OCI-LY1 (cell line): ENCODE measurements at regions not wholly inside any gene's neighbourhood (a gene's known extent, or its start where the extent isn't known, plus 50 kb on each side); places are given as distances from the start of the nearest gene placed in this dataset.

Experiments used
- H2AFZ ChIP-seq: fragments of 200-600 bp; sonication (generic), shearing (Covaris generic); 2 replicates; pipeline ENCODE4 v1.6.0; 2014; ENCODE audit warnings: antibody characterized with exemption, mild to moderate bottlenecking, low read length
- H3F3A ChIP-seq: fragments of 200-600 bp; sonication (generic), shearing (Covaris generic); 2 replicates; pipeline ENCODE4 v1.6.0; 2014; ENCODE audit warnings: mild to moderate bottlenecking, antibody characterized with exemption, low read length, moderate library complexity; ENCODE audit not compliant: insufficient read depth
- H3K27ac ChIP-seq: fragments of 200-600 bp; sonication (generic); 2 replicates; pipeline ENCODE4 v1.5.1; 2014; ENCODE audit warnings: low read length, mixed run types, mild to moderate bottlenecking, low read depth; ENCODE audit not compliant: poor library complexity, severe bottlenecking
- H3K27me3 ChIP-seq: fragments of 200-600 bp; sonication (generic); 2 replicates; pipeline ENCODE4 v1.6.0; 2014; ENCODE audit warnings: antibody characterized with exemption, mild to moderate bottlenecking, low read length, moderate library complexity; ENCODE audit not compliant: insufficient read depth
- H3K36me3 ChIP-seq: fragments of 200-600 bp; sonication (generic); 2 replicates; pipeline ENCODE4 v1.6.1; 2014; ENCODE audit warnings: mild to moderate bottlenecking, antibody characterized with exemption, low read length, moderate library complexity, mixed read lengths; ENCODE audit not compliant: insufficient read depth
- H3K4me1 ChIP-seq: fragments of 200-600 bp; sonication (generic); 2 replicates; pipeline ENCODE4 v1.5.1; 2014; ENCODE audit warnings: mild to moderate bottlenecking, low read length, moderate library complexity; ENCODE audit not compliant: insufficient read depth, severe bottlenecking
- H3K4me2 ChIP-seq: fragments of 200-600 bp; sonication (generic), shearing (Covaris generic); 2 replicates; pipeline ENCODE4 v1.6.1; 2014; ENCODE audit warnings: low read length
- H3K4me3 ChIP-seq: fragments of 200-600 bp; sonication (generic); 2 replicates; pipeline ENCODE4 v1.5.1; 2014; ENCODE audit warnings: low read length, low read depth, mild to moderate bottlenecking, mixed read lengths; ENCODE audit not compliant: poor library complexity, severe bottlenecking
- H3K79me2 ChIP-seq: fragments of 200-600 bp; shearing (Covaris generic); 2 replicates; pipeline ENCODE4 v1.6.1; 2016; ENCODE audit warnings: mixed run types, low read length, mixed read lengths; ENCODE audit not compliant: insufficient read depth
- H3K9ac ChIP-seq: fragments of 200-600 bp; sonication (generic), shearing (Covaris generic); 2 replicates; pipeline ENCODE4 v1.6.1; 2014; ENCODE audit warnings: mild to moderate bottlenecking, low read length, mixed read lengths
- H3K9me2 ChIP-seq: fragments of 200-600 bp; sonication (generic), shearing (Covaris generic); 2 replicates; pipeline ENCODE4 v1.6.1; 2014; ENCODE audit warnings: low read depth, mild to moderate bottlenecking, low read length, mixed read lengths
- H3K9me3 ChIP-seq: fragments of 200-600 bp; shearing (Covaris generic); 2 replicates; pipeline ENCODE4 v1.6.1; 2014; ENCODE audit warnings: low read length, mixed read lengths
- H4K20me1 ChIP-seq: fragments of 200-600 bp; sonication (generic), shearing (Covaris generic); 2 replicates; pipeline ENCODE4 v1.6.0; 2016; ENCODE audit warnings: mild to moderate bottlenecking, low read length; ENCODE audit not compliant: insufficient read depth
- EZH2 ChIP-seq: fragments of 200-600 bp; sonication (generic), shearing (Covaris generic); IDR thresholded peaks from 2 replicates; pipeline ENCODE4 v1.8.0; 2017; ENCODE audit warnings: borderline replicate concordance, mixed run types, mild to moderate bottlenecking, antibody characterized with exemption, low read length, moderate library complexity, mixed read lengths
- TF ChIP-seq, protein P1 (sequence below): fragments of 200-600 bp; sonication (generic), shearing (Covaris generic); IDR thresholded peaks from 2 replicates; pipeline ENCODE4 v1.5.1; 2017; ENCODE audit warnings: mild to moderate bottlenecking, antibody characterized with exemption, low read length, moderate library complexity, mixed read lengths

DNA sequence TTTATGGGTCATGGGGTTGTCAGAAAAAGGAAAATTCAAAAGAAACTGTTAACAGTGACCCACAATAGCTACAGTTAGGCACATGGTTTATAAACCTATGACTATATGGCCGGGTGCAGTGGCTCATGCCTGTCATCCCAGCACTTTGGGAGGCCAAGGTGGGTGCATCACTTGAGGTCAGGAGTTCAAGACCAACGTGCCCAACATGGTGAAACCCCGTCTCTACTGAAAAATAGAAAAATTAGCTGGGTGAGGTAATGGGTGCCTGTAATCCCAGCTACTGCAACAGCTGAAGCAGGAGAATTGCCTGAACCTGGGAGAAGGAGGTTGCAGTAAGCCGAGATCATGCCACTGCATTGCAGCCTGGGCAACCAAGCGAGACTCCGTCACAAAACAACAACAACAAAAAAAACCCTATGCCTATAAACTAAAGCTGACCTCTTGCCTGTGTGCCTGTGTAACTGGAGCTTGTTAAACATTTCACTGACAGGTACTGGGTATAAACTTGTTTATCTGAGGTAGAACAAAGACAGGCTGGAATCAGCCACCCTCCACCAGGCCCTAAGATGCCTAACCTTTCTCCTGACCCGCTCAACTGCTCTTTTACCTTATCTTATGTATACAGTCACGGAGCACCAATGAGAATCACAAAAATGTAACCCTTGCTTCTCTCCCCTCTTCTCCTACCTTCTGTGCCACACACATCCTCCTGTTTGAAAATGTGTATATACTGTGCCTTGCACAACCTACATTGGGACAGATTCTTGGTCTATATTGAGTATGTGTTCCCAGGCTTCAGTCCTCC lies 62.9 kb upstream of the ATF7IP2 start:
- no peaks in the 10 kb centered on the region for H3K36me3 ChIP-seq
- no peaks in the 10 kb centered on the region for H3K9me2 ChIP-seq
- no peaks in the 10 kb centered on the region for H3K27me3 ChIP-seq
- H3K9me3 ChIP-seq, result no peaks in the 10 kb centered on the region
- H3F3A ChIP-seq, result 0 out of 2 replicates have a peak, but pooled peaks cover 7% of the 10 kb centered on the region
- no peaks in the 10 kb centered on the region for H4K20me1 ChIP-seq
- no peak overlapping the region for H3K4me2 ChIP-seq
- H2AFZ ChIP-seq, result peak overlapping the region; percentile 88
- peak overlapping the region; percentile 73 for H3K27ac ChIP-seq
- TF ChIP-seq, protein P1, sequence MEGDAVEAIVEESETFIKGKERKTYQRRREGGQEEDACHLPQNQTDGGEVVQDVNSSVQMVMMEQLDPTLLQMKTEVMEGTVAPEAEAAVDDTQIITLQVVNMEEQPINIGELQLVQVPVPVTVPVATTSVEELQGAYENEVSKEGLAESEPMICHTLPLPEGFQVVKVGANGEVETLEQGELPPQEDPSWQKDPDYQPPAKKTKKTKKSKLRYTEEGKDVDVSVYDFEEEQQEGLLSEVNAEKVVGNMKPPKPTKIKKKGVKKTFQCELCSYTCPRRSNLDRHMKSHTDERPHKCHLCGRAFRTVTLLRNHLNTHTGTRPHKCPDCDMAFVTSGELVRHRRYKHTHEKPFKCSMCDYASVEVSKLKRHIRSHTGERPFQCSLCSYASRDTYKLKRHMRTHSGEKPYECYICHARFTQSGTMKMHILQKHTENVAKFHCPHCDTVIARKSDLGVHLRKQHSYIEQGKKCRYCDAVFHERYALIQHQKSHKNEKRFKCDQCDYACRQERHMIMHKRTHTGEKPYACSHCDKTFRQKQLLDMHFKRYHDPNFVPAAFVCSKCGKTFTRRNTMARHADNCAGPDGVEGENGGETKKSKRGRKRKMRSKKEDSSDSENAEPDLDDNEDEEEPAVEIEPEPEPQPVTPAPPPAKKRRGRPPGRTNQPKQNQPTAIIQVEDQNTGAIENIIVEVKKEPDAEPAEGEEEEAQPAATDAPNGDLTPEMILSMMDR, result no peak
- TF ChIP-seq EZH2, result no peak
- no peak overlapping the region for H3K9ac ChIP-seq
- H3K4me3 ChIP-seq, result no peak overlapping the region
- peaks cover 36% of the 10 kb centered on the region for H3K4me1 ChIP-seq
- H3K79me2 ChIP-seq, result no peaks in the 10 kb centered on the region

DNA sequence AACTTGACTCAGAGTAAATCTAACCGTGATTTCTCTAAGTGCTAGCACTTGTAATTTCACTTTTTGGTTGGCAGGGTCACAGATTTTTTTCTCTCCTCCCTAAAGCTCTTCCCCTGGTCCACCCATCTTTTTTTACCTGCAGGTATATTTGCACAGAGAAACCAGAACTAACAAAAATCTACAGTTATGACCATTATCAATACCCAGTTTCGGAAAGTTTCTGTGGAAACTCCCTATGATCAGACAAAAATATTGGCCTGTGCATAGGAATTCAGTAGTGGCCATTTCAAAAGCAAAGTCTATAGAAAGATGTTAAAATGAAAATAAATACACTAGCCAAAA lies 62.4 kb upstream of the ATF7IP2 start:
- H3K36me3 ChIP-seq, result no peaks in the 10 kb centered on the region
- peak overlapping the region; percentile 73 for H3K27ac ChIP-seq
- no peaks in the 10 kb centered on the region for H3K27me3 ChIP-seq
- H3K4me2 ChIP-seq, result no peak overlapping the region
- TF ChIP-seq EZH2, result no peak
- TF ChIP-seq, protein P1, result no peak
- H4K20me1 ChIP-seq, result no peaks in the 10 kb centered on the region
- H3K9ac ChIP-seq, result no peak overlapping the region
- H3K9me2 ChIP-seq, result no peaks in the 10 kb centered on the region
- H3K9me3 ChIP-seq, result no peaks in the 10 kb centered on the region
- peak overlapping the region; percentile 88; the same call in 1 of the 2 replicates for H2AFZ ChIP-seq
- no peak overlapping the region for H3K4me3 ChIP-seq
- peaks cover 39% of the 10 kb centered on the region for H3K4me1 ChIP-seq
- H3K79me2 ChIP-seq, result no peaks in the 10 kb centered on the region
- H3F3A ChIP-seq, result 0 out of 2 replicates have a peak, but pooled peaks cover 5% of the 10 kb centered on the region

DNA sequence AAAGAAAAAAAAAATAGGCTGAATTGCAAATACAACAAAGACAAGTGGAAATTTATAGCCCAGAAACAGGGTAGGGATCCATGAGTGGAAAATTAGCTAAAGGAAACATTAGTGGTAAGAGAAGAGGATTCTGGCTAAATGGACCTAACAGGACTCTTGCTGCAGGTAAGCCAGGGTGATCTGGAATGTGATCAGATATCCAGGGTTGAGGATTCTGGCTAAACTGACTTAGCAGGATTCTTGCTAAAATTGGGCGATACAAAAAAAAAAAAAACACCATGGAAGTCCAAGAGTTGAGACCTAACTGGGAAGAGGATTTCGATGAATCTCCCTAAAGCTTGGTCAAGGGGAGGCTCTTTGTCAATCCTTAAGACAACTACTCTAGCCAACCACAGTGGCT lies 61.7 kb upstream of the ATF7IP2 start:
- Histone ChIP-seq H3K4me2 (no peak overlapping the region), H4K20me1 (no peaks in the 10 kb centered on the region), H3K9me3 (no peaks in the 10 kb centered on the region), H3K36me3 (no peaks in the 10 kb centered on the region), H3K9me2 (no peaks in the 10 kb centered on the region), H3K9ac (no peak overlapping the region), H3K4me1 (peaks cover 38% of the 10 kb centered on the region), H3F3A (0 out of 2 replicates have a peak, but pooled peaks cover 4% of the 10 kb centered on the region), H3K27me3 (no peaks in the 10 kb centered on the region), H3K79me2 (no peaks in the 10 kb centered on the region), H2AFZ (no peak overlapping the region), H3K27ac (peak overlapping the region; percentile 24), H3K4me3 (no peak overlapping the region)
- no peak for TF ChIP-seq EZH2
- TF ChIP-seq, protein P1, result no peak
